B cell (primary cell): ENCODE measurements at regions not wholly inside any gene's neighbourhood (a gene's known extent, or its start where the extent isn't known, plus 50 kb on each side); places are given as distances from the start of the nearest gene placed in this dataset.

ENCODE experiments used
- ATAC-seq: fragments of 200-7000 bp; cut with Tn5 transposase; one replicate; pipeline ENCODE4 v1.10.0; 2021; ENCODE audit warnings: low read depth, mild to moderate bottlenecking, moderate number of reproducible peaks, moderate library complexity
- CTCF ChIA-PET: fragments of 350-600 bp; sonication (Branson Sonifier 250); formaldehyde crosslinking; loops from one replicate; lab custom pipeline; 2021; ENCODE audit warnings: antibody characterized with exemption, inconsistent platforms; lab: Charles Lee
- POLR2A ChIA-PET: fragments of 350-600 bp; sonication (Branson Sonifier 250); formaldehyde crosslinking; loops from one replicate; lab custom pipeline; 2021; ENCODE audit warnings: antibody characterized with exemption; lab: Charles Lee
- DNase-seq: peaks from one replicate; pipeline ENCODE4 v3.0.0; 2013
- H2AFZ ChIP-seq: 2 replicates; pipeline ENCODE4 v1.6.1; 2012; ENCODE audit warnings: mild to moderate bottlenecking, low read depth, low read length; ENCODE audit not compliant: insufficient read depth, poor library complexity, severe bottlenecking
- H3K27ac ChIP-seq, 2 donors: 1 replicate in 1 of 2; 2 replicates in 1 of 2; pipeline ENCODE4 v1.5.1; 2012 to 2013; ENCODE audit warnings: low read length in 2 of 2, mild to moderate bottlenecking in 2 of 2, moderate library complexity in 1 of 2
- H3K27me3 ChIP-seq, 4 experiments: fragments of 200-600 bp in 1 of 4; sonication (generic) in 1 of 4; replicated peaks in 1 of 4; 1 replicate in 2 of 4; 2 replicates in 2 of 4; pipeline versions ENCODE4 v1.6.1 to v1.7.0; 2013 to 2016; ENCODE audit warnings: low read length in 3 of 4, mild to moderate bottlenecking in 2 of 4, mixed read lengths in 1 of 4, moderate library complexity in 1 of 4; ENCODE audit not compliant: insufficient read depth in 4 of 4, control insufficient read depth in 3 of 4; ENCODE audit errors: control extremely low read depth in 1 of 4
- H3K36me3 ChIP-seq, 2 experiments: replicated peaks in 1 of 2; 1 replicate in 1 of 2; 2 replicates in 1 of 2; pipeline versions ENCODE4 v1.6.1 to v1.7.1; 2013; ENCODE audit warnings: low read length in 1 of 2; ENCODE audit not compliant: insufficient read depth in 2 of 2, control insufficient read depth in 1 of 2; ENCODE audit errors: control extremely low read depth in 1 of 2, extremely low read depth in 1 of 2
- H3K4me1 ChIP-seq, 2 donors: fragments of 200-600 bp in 1 of 2; sonication (generic) in 1 of 2; 1 replicate in 1 of 2; 2 replicates in 1 of 2; pipeline versions ENCODE4 v1.5.1 to v1.6.1; 2013 to 2017; ENCODE audit warnings: low read length in 2 of 2; ENCODE audit not compliant: control insufficient read depth in 2 of 2, insufficient read depth in 2 of 2
- H3K4me2 ChIP-seq: replicated peaks from 2 replicates; pipeline ENCODE3; 2012; ENCODE audit warnings: mild to moderate bottlenecking, low read depth, low read length; ENCODE audit not compliant: poor library complexity, severe bottlenecking
- H3K4me3 ChIP-seq, 5 experiments: fragments of 200-600 bp in 1 of 5; sonication (generic) in 1 of 5; 1 replicate in 3 of 5; 2 replicates in 2 of 5; pipeline versions ENCODE4 v1.5.1 to v1.7.0; 2011 to 2016; ENCODE audit warnings: low read length in 4 of 5, mild to moderate bottlenecking in 4 of 5, low read depth in 2 of 5, control low read depth in 1 of 5, moderate library complexity in 1 of 5; ENCODE audit not compliant: insufficient read depth in 1 of 5; ENCODE audit errors: control extremely low read depth in 1 of 5, extremely low read depth in 1 of 5
- H3K79me2 ChIP-seq: fragments of 200-600 bp; sonication (generic); one replicate; pipeline ENCODE4 v1.6.0; 2016; ENCODE audit warnings: low read length; ENCODE audit not compliant: control insufficient read depth, insufficient read depth
- H3K9ac ChIP-seq: fragments of 200-600 bp; sonication (generic); 2 replicates; pipeline ENCODE4 v1.6.1; 2017; ENCODE audit warnings: mild to moderate bottlenecking, low read length, moderate library complexity
- H3K9me3 ChIP-seq, 3 donors: one replicate each; pipeline versions ENCODE4 v1.6.1 to v1.7.1; 2013; ENCODE audit warnings: low read length in 2 of 3; ENCODE audit not compliant: control insufficient read depth in 2 of 3, insufficient read depth in 1 of 3; ENCODE audit errors: control extremely low read depth in 1 of 3
- H4K20me1 ChIP-seq: 2 replicates; pipeline ENCODE4 v1.6.0; 2012; ENCODE audit warnings: mild to moderate bottlenecking, low read length; ENCODE audit not compliant: insufficient read depth, control insufficient read depth, poor library complexity, severe bottlenecking
- H3K27ac Mint-ChIP-seq: one replicate; pipeline ENCODE4 v1.8.0; 2021; ENCODE audit warnings: mixed read lengths
- H3K27me3 Mint-ChIP-seq: one replicate; pipeline ENCODE4 v1.8.0; 2021; ENCODE audit warnings: mixed read lengths
- H3K4me1 Mint-ChIP-seq: one replicate; pipeline ENCODE4 v1.8.0; 2021; ENCODE audit warnings: mixed read lengths
- H3K4me3 Mint-ChIP-seq: one replicate; pipeline ENCODE4 v1.8.0; 2021; ENCODE audit warnings: mixed read lengths
- H3K9me3 Mint-ChIP-seq: one replicate; pipeline ENCODE4 v1.8.0; 2022; ENCODE audit warnings: mixed read lengths; ENCODE audit not compliant: insufficient read depth
- EZH2 ChIP-seq: IDR thresholded peaks from 2 replicates; pipeline ENCODE4 v1.6.1; 2012; ENCODE audit warnings: borderline replicate concordance, low read depth, mild to moderate bottlenecking, moderate library complexity, low read length; ENCODE audit not compliant: insufficient read depth, poor library complexity, severe bottlenecking
- WGBS: methylation state at CpG from one replicate; pipeline ENCODE4 v1.1.5; 2013; ENCODE audit warnings: missing lambda C conversion rate; ENCODE audit not compliant: insufficient coverage; 5-methylcytosine and 5-hydroxymethylcytosine counted together
- intact Hi-C: fragments of 100-400 bp; cut with micrococcal nuclease; formaldehyde crosslinking; loops from one replicate; pipeline ENCODE4 v1.10.0; 2022
- TF ChIP-seq, protein P1 (sequence below): fragments of 200-600 bp; IDR thresholded peaks from one replicate; pipeline ENCODE4 v1.8.0; 2022; ENCODE audit warnings: antibody characterized with exemption, mild to moderate bottlenecking

DNA sequence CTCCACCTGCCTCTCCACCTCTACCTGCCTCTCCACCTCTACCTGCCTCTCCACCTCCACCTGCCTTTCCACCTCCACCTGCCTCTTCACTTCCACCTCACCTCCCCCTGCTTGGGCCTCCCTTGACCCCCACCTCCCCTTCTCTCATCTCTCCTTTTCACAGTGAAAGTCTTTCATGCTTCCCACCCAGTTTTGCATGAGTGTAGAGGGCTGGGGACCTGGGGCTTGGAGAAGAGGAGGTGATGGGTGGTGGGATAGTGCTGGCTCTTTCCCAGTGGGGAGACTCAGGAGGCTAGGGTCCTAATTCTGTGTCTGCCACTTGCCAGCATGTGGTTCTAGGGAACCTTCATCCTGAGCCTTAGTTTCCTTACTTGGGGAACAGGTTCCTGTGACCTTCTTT lies 316.2 kb upstream of the C1orf174 start:
- Histone ChIP-seq H3K27me3 (peaks cover 0 to 2% (median 0%) of the 10 kb centered on the region in 4 experiments), H3K4me3 (no peak overlapping the region), H4K20me1 (no peaks in the 10 kb centered on the region), H3K4me1 (no peaks in the 10 kb centered on the region), H3K36me3 (no peaks in the 10 kb centered on the region), H3K79me2 (no peaks in the 10 kb centered on the region), H3K9ac (no peak overlapping the region), H3K27ac (no peak overlapping the region), H2AFZ (no peak overlapping the region), H3K9me3 (peaks cover 0 to 5% (median 0%) of the 10 kb centered on the region in 3 donors), H3K4me2 (no peak overlapping the region)
- DNase-seq (no peak), ATAC-seq (no peak)
- no peaks in the 10 kb centered on the region for H3K4me1 Mint-ChIP-seq
- no peak for TF ChIP-seq EZH2
- TF ChIP-seq, protein P1, sequence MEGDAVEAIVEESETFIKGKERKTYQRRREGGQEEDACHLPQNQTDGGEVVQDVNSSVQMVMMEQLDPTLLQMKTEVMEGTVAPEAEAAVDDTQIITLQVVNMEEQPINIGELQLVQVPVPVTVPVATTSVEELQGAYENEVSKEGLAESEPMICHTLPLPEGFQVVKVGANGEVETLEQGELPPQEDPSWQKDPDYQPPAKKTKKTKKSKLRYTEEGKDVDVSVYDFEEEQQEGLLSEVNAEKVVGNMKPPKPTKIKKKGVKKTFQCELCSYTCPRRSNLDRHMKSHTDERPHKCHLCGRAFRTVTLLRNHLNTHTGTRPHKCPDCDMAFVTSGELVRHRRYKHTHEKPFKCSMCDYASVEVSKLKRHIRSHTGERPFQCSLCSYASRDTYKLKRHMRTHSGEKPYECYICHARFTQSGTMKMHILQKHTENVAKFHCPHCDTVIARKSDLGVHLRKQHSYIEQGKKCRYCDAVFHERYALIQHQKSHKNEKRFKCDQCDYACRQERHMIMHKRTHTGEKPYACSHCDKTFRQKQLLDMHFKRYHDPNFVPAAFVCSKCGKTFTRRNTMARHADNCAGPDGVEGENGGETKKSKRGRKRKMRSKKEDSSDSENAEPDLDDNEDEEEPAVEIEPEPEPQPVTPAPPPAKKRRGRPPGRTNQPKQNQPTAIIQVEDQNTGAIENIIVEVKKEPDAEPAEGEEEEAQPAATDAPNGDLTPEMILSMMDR: no peak
- ChIA-PET CTCF (no interaction called here), POLR2A (no interaction called here)
- no peak overlapping the region for H3K27ac Mint-ChIP-seq
- H3K27me3 Mint-ChIP-seq: peaks cover 24% of the 10 kb centered on the region
- H3K9me3 Mint-ChIP-seq: no peaks in the 10 kb centered on the region
- intact Hi-C loops: no loop called here
- H3K4me3 Mint-ChIP-seq: no peak overlapping the region

DNA sequence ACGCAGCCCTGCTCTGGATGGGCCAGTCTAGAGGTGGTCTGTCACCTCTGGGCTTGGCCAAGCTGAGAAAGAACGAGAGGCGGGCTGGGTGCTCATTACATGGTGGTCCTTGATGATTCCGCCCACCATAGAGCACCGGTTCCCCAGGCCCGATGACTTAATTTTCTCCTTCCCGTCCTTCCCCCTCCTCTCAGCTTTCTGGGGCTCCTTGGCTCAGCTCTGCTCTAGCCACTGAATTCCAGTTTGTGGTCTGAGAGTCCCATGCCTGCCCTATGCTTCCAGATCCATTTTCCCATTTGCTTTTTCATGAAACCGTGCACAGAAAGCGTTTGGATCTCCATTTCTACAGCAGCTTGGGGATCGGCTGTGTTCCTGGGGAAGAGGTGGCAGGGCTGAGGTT lies 318.5 kb upstream of the C1orf174 start:
- Histone ChIP-seq H4K20me1 (no peaks in the 10 kb centered on the region), H3K4me1 (no peaks in the 10 kb centered on the region), H3K27ac (no peak overlapping the region), H2AFZ (no peak overlapping the region), H3K79me2 (no peaks in the 10 kb centered on the region), H3K27me3 (peaks cover 0 to 2% (median 0%) of the 10 kb centered on the region in 4 experiments), H3K36me3 (no peaks in the 10 kb centered on the region), H3K9ac (no peak overlapping the region), H3K4me2 (no peak overlapping the region), H3K4me3 (no peak overlapping the region), H3K9me3 (no peaks in the 10 kb centered on the region)
- intact Hi-C loops: no loop called here
- Mint-ChIP-seq H3K27ac (no peak overlapping the region), H3K4me1 (no peaks in the 10 kb centered on the region), H3K27me3 (peaks cover 21% of the 10 kb centered on the region), H3K9me3 (no peaks in the 10 kb centered on the region), H3K4me3 (no peak overlapping the region)
- ChIA-PET POLR2A (no interaction called here), CTCF (no interaction called here)
- DNase-seq (no peak), ATAC-seq (no peak)
- 88% methylated on average over 10 of the region's 10 CpGs for WGBS
- TF ChIP-seq EZH2: no peak
- TF ChIP-seq, protein P1: no peak
